ENCODE measurements at regions not wholly inside any gene's neighbourhood (a gene's known extent, or its start where the extent isn't known, plus 50 kb on each side); places are given as distances from the start of the nearest gene placed in this dataset.

GRCh38 chr5:15260356-15261268 lies 239.4 kb upstream of the FBXL7 start:
- peak; percentile 61 for DNase-seq

GRCh38 chr5:15256485-15256884 lies 243.5 kb upstream of the FBXL7 start:
- DNase-seq = peak; percentile 38

- DNase-seq = no peak
Observed at GRCh38 chr5:15255576-15255975, 244.4 kb upstream of the FBXL7 start.

GRCh38 chr5:15254607-15255006 lies 245.4 kb upstream of the FBXL7 start:
- no peak for DNase-seq

- DNase-seq = no peak
Observed at GRCh38 chr5:15252331-15252730, 247.6 kb upstream of the FBXL7 start.

GRCh38 chr5:15249152-15249551 lies 250.8 kb upstream of the FBXL7 start:
- DNase-seq = no peak

- DNase-seq = no peak
Observed at GRCh38 chr5:15248731-15249130, 251.2 kb upstream of the FBXL7 start.

GRCh38 chr5:15245913-15246312 lies 254.1 kb upstream of the FBXL7 start:
- DNase-seq = no peak

GRCh38 chr5:15243301-15244020 lies 256.5 kb upstream of the FBXL7 start:
- no peak for DNase-seq

GRCh38 chr5:15241216-15241821 lies 258.7 kb upstream of the FBXL7 start:
- no peak for DNase-seq

- no peak for DNase-seq
Observed at GRCh38 chr5:15238006-15238405, 262.0 kb upstream of the FBXL7 start.

GRCh38 chr5:15236911-15237508 lies 263.0 kb upstream of the FBXL7 start:
- DNase-seq = no peak

- no peak for DNase-seq
Observed at GRCh38 chr5:15234911-15235310, 265.1 kb upstream of the FBXL7 start.

- DNase-seq = no peak
Observed at GRCh38 chr5:15234366-15234765, 265.6 kb upstream of the FBXL7 start.

- no peak for DNase-seq
Observed at GRCh38 chr5:15233566-15233965, 266.4 kb upstream of the FBXL7 start.

GRCh38 chr5:15222156-15222555 lies 277.8 kb upstream of the FBXL7 start:
- no peak for DNase-seq

- DNase-seq = no peak
Observed at GRCh38 chr5:15220642-15221173, 279.3 kb upstream of the FBXL7 start.

GRCh38 chr5:15215056-15215455 lies 284.9 kb upstream of the FBXL7 start:
- no peak for DNase-seq

- no peak for DNase-seq
Observed at GRCh38 chr5:15214010-15214409, 286.0 kb upstream of the FBXL7 start.

- no peak for DNase-seq
Observed at GRCh38 chr5:15209053-15209762, 290.8 kb upstream of the FBXL7 start.

- DNase-seq = no peak
Observed at GRCh38 chr5:15206133-15206532, 293.8 kb upstream of the FBXL7 start.

- DNase-seq = no peak
Observed at GRCh38 chr5:15203376-15203775, 296.6 kb upstream of the FBXL7 start.
